ENCODE measurements at regions not wholly inside any gene's neighbourhood (a gene's known extent, or its start where the extent isn't known, plus 50 kb on each side); places are given as distances from the start of the nearest gene placed in this dataset.

DNA sequence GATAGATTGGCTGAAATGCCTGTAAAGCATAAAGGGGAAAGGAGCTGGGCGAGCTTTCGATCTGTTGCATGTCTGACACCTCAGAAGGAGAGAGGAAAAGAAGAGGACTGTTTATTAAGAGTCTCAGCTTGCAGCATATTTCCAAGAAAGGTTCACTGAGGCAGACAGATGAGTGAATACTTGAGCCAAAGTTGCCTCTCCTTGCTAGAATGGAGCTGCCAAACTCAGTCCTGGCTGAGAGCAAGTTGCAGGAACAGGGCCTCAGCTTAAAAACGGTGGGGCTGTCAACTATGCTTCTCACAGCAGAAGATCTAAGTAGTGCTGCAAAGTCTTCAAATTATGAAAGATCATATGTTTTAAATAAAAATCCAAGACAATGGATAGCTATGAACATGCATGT, 707.5 kb downstream of the PCDH7 start:
- Histone ChIP-seq H3K9me3 (no peaks in the 10 kb centered on the region), H3K27me3 (no peaks in the 10 kb centered on the region), H3K4me1 (no peaks in the 10 kb centered on the region), H3K36me3 (no peaks in the 10 kb centered on the region), H3K27ac (no peak overlapping the region), H3K4me3 (no peak overlapping the region)
- TF ChIP-seq, protein P1, sequence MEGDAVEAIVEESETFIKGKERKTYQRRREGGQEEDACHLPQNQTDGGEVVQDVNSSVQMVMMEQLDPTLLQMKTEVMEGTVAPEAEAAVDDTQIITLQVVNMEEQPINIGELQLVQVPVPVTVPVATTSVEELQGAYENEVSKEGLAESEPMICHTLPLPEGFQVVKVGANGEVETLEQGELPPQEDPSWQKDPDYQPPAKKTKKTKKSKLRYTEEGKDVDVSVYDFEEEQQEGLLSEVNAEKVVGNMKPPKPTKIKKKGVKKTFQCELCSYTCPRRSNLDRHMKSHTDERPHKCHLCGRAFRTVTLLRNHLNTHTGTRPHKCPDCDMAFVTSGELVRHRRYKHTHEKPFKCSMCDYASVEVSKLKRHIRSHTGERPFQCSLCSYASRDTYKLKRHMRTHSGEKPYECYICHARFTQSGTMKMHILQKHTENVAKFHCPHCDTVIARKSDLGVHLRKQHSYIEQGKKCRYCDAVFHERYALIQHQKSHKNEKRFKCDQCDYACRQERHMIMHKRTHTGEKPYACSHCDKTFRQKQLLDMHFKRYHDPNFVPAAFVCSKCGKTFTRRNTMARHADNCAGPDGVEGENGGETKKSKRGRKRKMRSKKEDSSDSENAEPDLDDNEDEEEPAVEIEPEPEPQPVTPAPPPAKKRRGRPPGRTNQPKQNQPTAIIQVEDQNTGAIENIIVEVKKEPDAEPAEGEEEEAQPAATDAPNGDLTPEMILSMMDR (IDR thresholded peaks at IDR 0.05), result no peak
- TF ChIP-seq EP300 (IDR thresholded peaks at IDR 0.05) (no peak), POLR2AphosphoS5 (IDR thresholded peaks at IDR 0.05) (no peak), POLR2A (IDR thresholded peaks at IDR 0.05) (no peak)
- WGBS, 2 donors, result 65 to 70% methylated on average over 3 of the region's 3 CpGs
- ATAC-seq (ENCODE audit: low FRiP score in 2 of 2), result no peak
- DNase-seq, result no peak

DNA sequence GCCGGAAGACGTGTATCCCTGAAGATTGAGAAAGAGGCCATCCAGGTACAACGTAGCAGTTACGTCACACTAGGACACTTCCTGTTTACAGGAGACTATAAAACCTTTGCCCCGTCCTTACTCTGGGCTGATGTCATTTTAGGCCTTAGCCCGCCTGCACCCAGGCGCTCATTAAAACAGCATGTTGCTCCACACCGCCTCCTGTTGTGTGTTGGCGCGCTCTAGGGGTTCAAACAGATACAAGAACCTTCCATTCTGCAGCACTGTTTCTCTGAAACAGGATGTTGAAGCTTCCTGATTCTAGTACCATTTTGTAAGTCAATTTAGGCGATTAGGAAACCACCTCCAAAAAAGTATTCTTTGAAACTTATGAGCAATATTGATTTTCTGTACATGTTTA, 722.1 kb downstream of the PCDH7 start:
- Histone ChIP-seq H3K27ac (no peak overlapping the region), H3K9me3 (no peaks in the 10 kb centered on the region), H3K4me1 (no peaks in the 10 kb centered on the region), H3K4me3 (no peak overlapping the region), H3K36me3 (no peaks in the 10 kb centered on the region), H3K27me3 (no peaks in the 10 kb centered on the region)
- no peak for ATAC-seq (ENCODE audit: low FRiP score in 2 of 2)
- 80 to 81% methylated on average over 11 of the region's 11 CpGs for WGBS, 2 donors
- no peak for DNase-seq
- TF ChIP-seq EP300 (IDR thresholded peaks at IDR 0.05) (no peak), POLR2A (IDR thresholded peaks at IDR 0.05) (no peak), POLR2AphosphoS5 (IDR thresholded peaks at IDR 0.05) (no peak)
- TF ChIP-seq, protein P1 (IDR thresholded peaks at IDR 0.05), result no peak

DNA sequence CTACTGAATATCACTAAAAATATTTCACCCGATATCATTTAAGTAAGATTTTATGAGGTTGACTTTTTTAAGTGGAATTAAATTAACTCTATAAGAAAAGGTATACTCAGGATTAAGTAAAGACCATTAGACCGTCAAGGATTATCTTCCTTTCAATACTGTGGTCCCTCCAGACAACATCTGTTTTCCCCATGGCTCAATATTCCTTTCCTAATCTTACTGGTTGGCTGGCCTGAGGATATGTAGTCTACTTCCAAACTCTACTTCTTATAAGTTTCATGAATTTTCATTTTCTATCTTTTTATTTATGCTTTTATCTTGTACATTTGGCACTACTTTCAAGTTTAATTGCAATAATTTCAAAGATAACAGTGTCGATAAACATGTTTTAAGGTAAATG, 725.4 kb downstream of the PCDH7 start:
- Histone ChIP-seq H3K36me3 (no peaks in the 10 kb centered on the region), H3K9me3 (no peaks in the 10 kb centered on the region), H3K4me1 (no peaks in the 10 kb centered on the region), H3K27ac (no peak overlapping the region), H3K27me3 (no peaks in the 10 kb centered on the region), H3K4me3 (no peak overlapping the region)
- no peak for TF ChIP-seq POLR2A (IDR thresholded peaks at IDR 0.05)
- no peak for DNase-seq
- 92 to 94% methylated on average over 3 of the region's 3 CpGs for WGBS, 2 donors
- no peak for ATAC-seq (ENCODE audit: low FRiP score in 2 of 2)

DNA sequence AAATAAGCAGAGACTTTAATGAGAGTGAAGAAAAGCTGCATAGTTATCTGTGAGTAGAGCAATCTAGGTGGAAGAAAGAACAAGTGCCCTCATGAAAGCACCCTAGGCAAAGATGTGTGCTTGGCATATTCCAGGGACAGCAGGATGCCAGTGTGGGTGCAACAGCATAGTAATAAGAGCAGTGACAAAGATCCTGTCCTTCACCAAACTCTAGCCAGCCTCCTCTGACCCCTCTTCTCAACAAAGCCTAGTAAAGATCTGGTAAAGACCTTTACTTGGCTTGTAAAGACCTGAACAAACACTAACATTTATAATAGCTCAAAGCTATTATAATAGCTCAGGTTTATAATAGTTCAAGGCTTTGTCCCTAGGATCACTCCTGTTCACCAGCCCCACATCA, 735.4 kb downstream of the PCDH7 start:
- no peak for ATAC-seq (ENCODE audit: low FRiP score in 2 of 2)
- Histone ChIP-seq H3K27me3 (no peaks in the 10 kb centered on the region), H3K9me3 (no peaks in the 10 kb centered on the region), H3K36me3 (no peaks in the 10 kb centered on the region), H3K4me3 (no peak overlapping the region), H3K27ac (no peak overlapping the region), H3K4me1 (no peaks in the 10 kb centered on the region)
- no peak for DNase-seq
- TF ChIP-seq EP300 (IDR thresholded peaks at IDR 0.05) (no peak), POLR2A (IDR thresholded peaks at IDR 0.05) (no peak), POLR2AphosphoS5 (IDR thresholded peaks at IDR 0.05) (no peak)
- TF ChIP-seq, protein P1 (IDR thresholded peaks at IDR 0.05), result no peak

DNA sequence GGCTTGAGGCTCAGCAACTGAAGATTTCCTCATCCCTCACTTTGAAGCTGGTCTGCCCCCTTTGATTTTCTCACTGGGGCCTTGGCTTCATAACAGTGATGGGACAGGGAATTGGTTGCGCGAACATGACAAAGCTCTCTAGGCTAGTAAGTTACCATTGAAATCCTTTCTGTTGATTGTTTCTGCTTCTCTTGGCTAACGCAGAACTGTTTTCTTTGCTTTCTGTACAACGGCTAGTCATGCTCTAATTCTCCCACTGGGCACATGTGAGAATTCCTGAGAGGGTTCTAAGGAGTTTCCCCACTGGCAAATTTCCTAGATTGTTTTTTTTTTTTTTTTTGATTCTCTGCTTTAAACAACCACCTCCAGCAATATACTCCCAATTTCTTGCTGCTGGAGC, 738.6 kb downstream of the PCDH7 start:
- H3K27ac ChIP-seq, result no peak overlapping the region
- no peak overlapping the region for H3K4me3 ChIP-seq
- H3K4me1 ChIP-seq, result no peaks in the 10 kb centered on the region
- DNase-seq (no peak), ATAC-seq (ENCODE audit: low FRiP score in 2 of 2) (no peak)
- TF ChIP-seq POLR2AphosphoS5 (IDR thresholded peaks at IDR 0.05), result no peak
- no peak for TF ChIP-seq EP300 (IDR thresholded peaks at IDR 0.05)
- TF ChIP-seq, protein P1 (IDR thresholded peaks at IDR 0.05), result no peak
- no peak for TF ChIP-seq POLR2A (IDR thresholded peaks at IDR 0.05)
- no peaks in the 10 kb centered on the region for H3K27me3 ChIP-seq
- WGBS, 2 donors, result 81 to 83% methylated on average over 4 of the region's 4 CpGs
- H3K9me3 ChIP-seq, result no peaks in the 10 kb centered on the region
- H3K36me3 ChIP-seq, result no peaks in the 10 kb centered on the region
